GM12873 (cell line): ENCODE measurements at regions not wholly inside any gene's neighbourhood (a gene's known extent, or its start where the extent isn't known, plus 50 kb on each side); places are given as distances from the start of the nearest gene placed in this dataset.

Source experiments
- CTCF ChIP-seq: IDR thresholded peaks from 2 replicates; pipeline ENCODE4 v1.5.1; 2012; ENCODE audit warnings: low read depth, mild to moderate bottlenecking, moderate library complexity, low read length, control low read depth; ENCODE audit not compliant: insufficient read depth; ENCODE audit errors: missing control alignments

DNA sequence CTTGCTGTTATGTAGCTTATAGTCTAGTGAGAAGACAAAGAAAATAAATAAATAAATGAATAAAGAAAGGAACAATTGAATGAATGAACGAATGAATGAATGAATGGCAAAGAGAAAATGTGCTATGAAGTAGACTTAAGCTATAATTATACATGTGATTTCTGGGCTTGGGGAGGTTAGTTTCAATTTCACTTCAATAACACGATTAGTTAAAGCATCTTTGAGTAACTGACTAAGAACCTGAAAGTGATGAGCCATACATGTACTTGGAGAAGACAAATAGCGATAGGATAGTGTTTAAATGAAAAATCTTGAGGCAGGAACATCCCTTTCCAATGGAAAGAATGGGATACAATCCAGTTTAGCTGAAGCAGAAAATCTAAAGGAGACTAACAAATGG, 593.1 kb upstream of the LRRTM4 start:
- no peak for TF ChIP-seq CTCF

DNA sequence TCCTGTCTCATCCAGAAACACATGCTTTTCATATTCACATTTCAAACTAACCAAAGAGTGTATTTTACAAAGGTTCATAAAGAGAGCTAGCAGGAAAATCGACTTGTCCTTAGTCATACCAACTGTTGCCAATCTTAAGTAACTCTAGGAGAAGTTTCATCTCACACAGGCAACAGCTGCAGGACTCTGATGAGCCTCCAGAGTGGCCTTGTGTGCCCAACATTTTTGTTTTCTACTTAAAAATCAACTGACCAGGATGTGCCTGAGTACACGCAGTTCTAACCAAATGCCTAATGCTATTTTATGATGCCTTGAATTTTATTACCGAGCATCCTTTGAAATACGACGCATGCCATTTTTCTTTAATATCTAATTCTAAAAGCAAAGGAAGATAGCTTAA, 595.9 kb upstream of the LRRTM4 start:
- TF ChIP-seq CTCF: no peak

DNA sequence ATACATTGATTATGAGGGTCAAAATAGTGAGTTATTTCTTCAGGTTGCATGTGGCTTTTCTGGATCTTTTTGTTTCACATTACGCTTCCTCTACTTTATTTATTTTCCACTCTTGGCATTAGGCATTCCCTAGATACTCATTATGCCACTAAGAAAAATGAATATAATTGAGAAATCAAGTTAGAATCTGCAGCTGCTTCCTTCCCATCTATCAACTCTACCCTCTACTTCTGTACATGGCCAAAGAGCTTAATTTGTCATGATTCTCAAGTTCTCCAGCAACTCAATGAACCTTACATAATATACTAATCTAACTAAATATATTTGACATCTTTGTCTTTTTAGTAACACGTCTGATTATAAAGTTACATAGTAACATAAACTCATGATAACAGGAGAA, 598.1 kb upstream of the LRRTM4 start:
- no peak for TF ChIP-seq CTCF

- TF ChIP-seq CTCF: no peak
Observed at GRCh38 chr2:78125042-78125441, 602.9 kb upstream of the LRRTM4 start.

GRCh38 chr2:78127424-78127823, 605.2 kb upstream of the LRRTM4 start:
- TF ChIP-seq CTCF: no peak

DNA sequence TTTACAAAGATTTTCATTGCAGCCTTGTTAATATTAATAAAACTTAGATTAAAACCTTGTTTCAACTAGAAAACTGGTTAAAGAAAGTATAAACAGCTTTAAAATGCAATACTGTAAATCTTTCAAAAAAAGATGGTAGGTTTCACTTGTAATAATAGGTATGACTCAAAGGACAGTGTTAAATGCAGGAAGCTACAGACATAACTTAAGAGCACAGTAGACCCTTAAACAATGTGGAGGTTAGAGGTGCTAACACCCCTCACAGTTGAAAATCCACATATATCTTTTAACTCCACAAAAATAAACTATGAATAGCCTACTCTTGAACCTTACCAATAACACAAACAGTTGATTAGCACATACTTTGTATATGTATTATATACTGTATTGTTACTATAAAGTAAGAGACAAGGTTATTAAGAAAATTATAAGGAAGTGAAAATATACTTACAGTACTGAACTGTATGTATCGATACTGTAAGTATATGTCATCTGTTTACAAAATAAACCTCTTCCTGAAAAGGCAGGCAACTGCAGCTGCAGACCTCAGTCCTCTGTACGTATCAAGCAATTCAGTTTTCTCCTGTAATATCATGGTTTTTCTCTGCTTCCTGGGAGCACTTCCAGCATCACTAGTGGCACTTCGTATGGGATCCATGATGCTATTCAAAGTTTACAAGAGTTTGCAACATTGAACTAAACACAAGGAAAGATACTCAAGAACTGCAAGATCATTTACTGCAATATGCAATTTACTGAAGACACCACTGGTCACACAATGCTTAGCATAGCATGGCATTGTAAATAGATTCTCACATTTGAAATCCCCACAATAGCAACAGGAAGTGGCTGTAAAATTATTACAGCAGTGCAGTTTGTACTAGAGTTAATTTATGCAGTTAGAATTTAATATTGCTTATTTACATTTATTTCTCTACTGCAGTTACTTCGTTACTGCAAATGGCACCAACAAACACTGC, 610.5 kb upstream of the LRRTM4 start:
- no peak for TF ChIP-seq CTCF

DNA sequence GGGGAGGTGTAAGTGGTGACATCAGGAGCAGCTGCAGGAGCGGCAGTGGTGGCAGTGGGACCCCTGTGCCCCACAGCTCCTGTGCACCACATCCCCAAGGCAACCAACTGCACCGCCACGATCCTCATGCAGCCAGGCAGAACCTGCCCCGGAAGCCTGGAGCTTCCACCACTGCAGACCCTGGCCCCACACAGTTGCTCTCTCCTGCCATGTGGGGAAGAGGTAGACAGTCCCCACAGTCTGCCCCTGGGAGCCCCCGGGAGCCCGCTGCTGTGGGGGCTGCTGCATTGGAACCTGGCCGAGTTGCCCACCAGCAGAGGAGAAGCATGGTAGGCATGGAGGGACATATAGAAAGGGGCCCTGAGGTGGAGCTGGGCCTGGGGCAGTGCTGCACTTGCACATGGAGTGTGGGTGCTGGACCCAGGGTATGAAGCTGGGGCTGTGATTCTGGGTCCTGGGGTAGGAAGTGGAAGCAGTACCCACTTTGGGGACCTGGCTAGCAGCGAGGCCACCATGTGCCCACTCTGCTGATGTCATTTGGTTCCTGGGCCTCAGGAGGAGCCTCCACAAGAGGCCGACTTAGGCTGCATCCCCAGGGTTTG, 623.3 kb upstream of the LRRTM4 start:
- no peak for TF ChIP-seq CTCF
